H1 (cell line): ENCODE measurements at regions not wholly inside any gene's neighbourhood (a gene's known extent, or its start where the extent isn't known, plus 50 kb on each side); places are given as distances from the start of the nearest gene placed in this dataset. TPM values are rescaled to one million over a fixed set of nuclear protein-coding genes. Genes with fewer than 3 reads are reported as not detected.
A peak's percentile ranks its signal among the peaks of the same experiment; 100 is the strongest.

Experiments used
- CTCF ChIA-PET: fragments of 300-600 bp; sonication (Branson Sonifier 250); formaldehyde crosslinking; loops from one replicate; lab custom pipeline; 2021; ENCODE audit not compliant: partially characterized antibody; lab: Charles Lee
- POLR2A ChIA-PET: fragments of 300-600 bp; sonication (Branson Sonifier 250); formaldehyde crosslinking; loops from one replicate; lab custom pipeline; 2021; ENCODE audit warnings: inconsistent platforms; ENCODE audit not compliant: partially characterized antibody; lab: Charles Lee
- DNase-seq, 2 experiments: peaks; one replicate each; pipeline versions ENCODE4 v3.0.0 to v3.0.0-alpha.2; 2010 to 2022; ENCODE audit warnings: low spot score in 2 of 2, low read depth in 1 of 2, mixed read lengths in 1 of 2
- FAIRE-seq: peaks from 2 replicates; lab custom pipeline; 2011; peaks lifted over from hg19 to GRCh38; lab: Jason Lieb, UNC
- H2AFZ ChIP-seq: 2 replicates; pipeline ENCODE4 v1.8.1; 2012; ENCODE audit warnings: low read length, inconsistent platforms
- H2AK5ac ChIP-seq: 2 replicates; pipeline ENCODE4 v1.6.1; 2013; ENCODE audit warnings: low read depth, low read length
- H2BK120ac ChIP-seq: replicated peaks from 2 replicates; pipeline ENCODE3; 2013; ENCODE audit warnings: low read depth, low read length, inconsistent platforms
- H2BK12ac ChIP-seq: 2 replicates; pipeline ENCODE4 v1.6.1; 2013; ENCODE audit warnings: low read depth, low read length
- H2BK15ac ChIP-seq: 2 replicates; pipeline ENCODE4 v1.6.1; 2013; ENCODE audit warnings: low read length
- H2BK20ac ChIP-seq: 2 replicates; pipeline ENCODE4 v1.6.1; 2013; ENCODE audit warnings: low read length
- H2BK5ac ChIP-seq: 2 replicates; pipeline ENCODE4 v1.6.1; 2013; ENCODE audit warnings: low read depth, low read length
- H3K14ac ChIP-seq: 2 replicates; pipeline ENCODE4 v1.6.1; 2013; ENCODE audit warnings: inconsistent platforms; ENCODE audit not compliant: insufficient read length
- H3K18ac ChIP-seq: 2 replicates; pipeline ENCODE4 v1.6.1; 2013; ENCODE audit warnings: low read length; ENCODE audit errors: extremely low read depth
- H3K23ac ChIP-seq: 2 replicates; pipeline ENCODE4 v1.6.1; 2013; ENCODE audit warnings: inconsistent platforms; ENCODE audit not compliant: insufficient read length
- H3K23me2 ChIP-seq: 2 replicates; pipeline ENCODE4 v1.6.1; 2013; ENCODE audit warnings: low read depth, low read length
- H3K27ac ChIP-seq: 2 replicates; pipeline ENCODE4 v1.6.1; 2011; ENCODE audit warnings: low read depth, low read length, inconsistent platforms
- H3K27me3 ChIP-seq, 4 experiments: replicated peaks in 1 of 4; 1 replicate in 1 of 4; 2 replicates in 3 of 4; pipeline versions ENCODE4 v1.6.1 to v1.8.1; 2011 to 2013; ENCODE audit warnings: low read length in 3 of 4, mild to moderate bottlenecking in 3 of 4, inconsistent platforms in 2 of 4, mixed read lengths in 2 of 4, moderate library complexity in 1 of 4; ENCODE audit not compliant: control insufficient read depth in 3 of 4, insufficient read depth in 3 of 4; ENCODE audit errors: extremely low read depth in 1 of 4
- H3K36me3 ChIP-seq, 4 experiments: 2 replicates each; pipeline versions ENCODE4 v1.6.1 to v1.8.1; 2011 to 2013; ENCODE audit warnings: mild to moderate bottlenecking in 4 of 4, low read length in 3 of 4, moderate library complexity in 2 of 4, control low read depth in 1 of 4, inconsistent platforms in 1 of 4; ENCODE audit not compliant: insufficient read depth in 4 of 4, control insufficient read depth in 2 of 4
- H3K4ac ChIP-seq: replicated peaks from 2 replicates; pipeline ENCODE3; 2013; ENCODE audit warnings: low read length, low read depth, mixed read lengths, inconsistent platforms; ENCODE audit not compliant: insufficient read length
- H3K4me1 ChIP-seq, 4 experiments: replicated peaks in 1 of 4; 1 replicate in 1 of 4; 2 replicates in 3 of 4; pipeline versions ENCODE4 v1.6.1 to v1.8.1; 2011 to 2013; ENCODE audit warnings: low read length in 3 of 4, inconsistent platforms in 2 of 4, mixed read lengths in 1 of 4; ENCODE audit not compliant: insufficient read depth in 4 of 4, control insufficient read depth in 3 of 4
- H3K4me2 ChIP-seq, 2 experiments: 2 replicates each; pipeline versions ENCODE4 v1.6.1 to v1.8.1; 2011 to 2013; ENCODE audit warnings: low read depth in 2 of 2, low read length in 2 of 2, control low read depth in 1 of 2, inconsistent platforms in 1 of 2, mild to moderate bottlenecking in 1 of 2; ENCODE audit not compliant: insufficient read depth in 1 of 2
- H3K4me3 ChIP-seq, 4 experiments: fragments of 200-600, 300-600 bp in 1 of 4; sonication (generic), shearing (Covaris generic), sonication (Bioruptor Twin) in 1 of 4; 2 replicates each; pipeline versions ENCODE4 v1.5.1 to v1.8.1; 2011 to 2016; ENCODE audit warnings: low read length in 4 of 4, low read depth in 3 of 4, control low read depth in 2 of 4, inconsistent platforms in 2 of 4, mild to moderate bottlenecking in 2 of 4, mixed read lengths in 1 of 4, moderate library complexity in 1 of 4; ENCODE audit not compliant: insufficient read depth in 2 of 4; ENCODE audit errors: extremely low read depth in 1 of 4
- H3K56ac ChIP-seq: replicated peaks from 2 replicates; pipeline ENCODE3; 2013; ENCODE audit warnings: low read depth, mild to moderate bottlenecking, mixed read lengths, low read length, inconsistent platforms; ENCODE audit not compliant: insufficient read length
- H3K79me1 ChIP-seq: 2 replicates; pipeline ENCODE4 v1.6.1; 2013; ENCODE audit warnings: low read depth, low read length, control low read depth
- H3K79me2 ChIP-seq, 2 experiments: 2 replicates each; pipeline versions ENCODE4 v1.6.1 to v1.8.1; 2012 to 2013; ENCODE audit warnings: low read length in 2 of 2, mild to moderate bottlenecking in 2 of 2, inconsistent platforms in 1 of 2; ENCODE audit not compliant: insufficient read depth in 2 of 2, control insufficient read depth in 1 of 2
- H3K9ac ChIP-seq, 4 experiments: replicated peaks in 1 of 4; 1 replicate in 1 of 4; 2 replicates in 3 of 4; pipeline versions ENCODE4 v1.6.1 to v1.8.1; 2011 to 2013; ENCODE audit warnings: low read depth in 3 of 4, low read length in 3 of 4, control low read depth in 2 of 4, mild to moderate bottlenecking in 2 of 4, moderate library complexity in 2 of 4, inconsistent platforms in 1 of 4; ENCODE audit errors: extremely low read depth in 1 of 4
- H3K9me3 ChIP-seq, 2 experiments: 2 replicates each; pipeline versions ENCODE4 v1.6.1 to v1.8.1; 2012 to 2013; ENCODE audit warnings: mild to moderate bottlenecking in 2 of 2, moderate library complexity in 2 of 2, control low read depth in 1 of 2, inconsistent platforms in 1 of 2, low read depth in 1 of 2, low read length in 1 of 2, mixed read lengths in 1 of 2; ENCODE audit not compliant: insufficient read depth in 2 of 2
- H4K20me1 ChIP-seq, 2 experiments: replicated peaks in 1 of 2; 2 replicates each; pipeline versions ENCODE3 to v1.8.1; 2011 to 2013; ENCODE audit warnings: inconsistent platforms in 2 of 2, low read length in 2 of 2, mild to moderate bottlenecking in 1 of 2; ENCODE audit not compliant: insufficient read depth in 2 of 2, control insufficient read depth in 1 of 2
- H4K5ac ChIP-seq: 2 replicates; pipeline ENCODE4 v1.6.1; 2013; ENCODE audit warnings: low read length, low read depth, mixed read lengths, inconsistent platforms; ENCODE audit not compliant: insufficient read length
- H4K8ac ChIP-seq: 2 replicates; pipeline ENCODE4 v1.8.0; 2013; ENCODE audit warnings: mild to moderate bottlenecking, moderate library complexity, low read length, inconsistent platforms; ENCODE audit not compliant: insufficient read depth; ENCODE audit errors: extremely low read depth
- H4K91ac ChIP-seq: replicated peaks from 2 replicates; pipeline ENCODE3; 2013; ENCODE audit warnings: low read length, mixed read lengths, inconsistent platforms; ENCODE audit not compliant: insufficient read length
- CTBP2 ChIP-seq: IDR thresholded peaks from 2 replicates; pipeline ENCODE4 v1.7.0; 2011; ENCODE audit warnings: borderline replicate concordance, mild to moderate bottlenecking, moderate library complexity, mixed read lengths, low read length; ENCODE audit not compliant: insufficient read depth, insufficient read length
- TEAD4 ChIP-seq: IDR thresholded peaks from 2 replicates; pipeline ENCODE4 v1.6.1; 2012; ENCODE audit warnings: low read depth, low read length, inconsistent platforms, mixed read lengths
- WGBS, 2 experiments: shearing (Covaris generic) in 1 of 2; methylation state at CpG; one replicate each; pipeline versions ENCODE4 v1.1.6 to v1.1.7; 2013 to 2015; ENCODE audit warnings: low lambda C conversion rate in 2 of 2, mixed read lengths in 2 of 2, inconsistent platforms in 1 of 2, low coverage in 1 of 2, missing lambda C conversion rate in 1 of 2; ENCODE audit not compliant: insufficient replicate concordance in 2 of 2, insufficient coverage in 1 of 2, insufficient read length in 1 of 2; ENCODE audit errors: extremely low coverage in 1 of 2, missing lambda C conversion rate in 1 of 2; 5-methylcytosine and 5-hydroxymethylcytosine counted together
- small RNA-seq: library from polyadenylated mRNA; stranded (forward); fragments of <200 nt; extraction: miRNeasy Mini kit (QIAGEN cat#:217004); gene quantifications from one replicate; pipeline ENCODE3, GENCODE V24; 2013; ENCODE audit not compliant: insufficient read depth

GRCh38 chr4:103773691-103774231, 54.0 kb upstream of the TACR3 start:
- 68% methylated on average over 2 of the region's 2 CpGs; no CpG with 5 or more reads in 1 of the 2 experiments for WGBS, 2 experiments
- ChIA-PET CTCF (interaction anchor here (0.5 kb wide), 1 partner anchor 94 kb away, joined by 3 read pairs; no protein-coding TSS in a partner anchor), POLR2A (no interaction called here)
- Histone ChIP-seq H3K27me3 (no peaks in the 10 kb centered on the region; a peak in 2 of 7 replicates), H3K9ac (no peak overlapping the region), H3K56ac (no peak overlapping the region), H3K4me3 (no peak overlapping the region), H3K79me1 (no peaks in the 10 kb centered on the region), H2BK12ac (no peak overlapping the region), H3K79me2 (no peaks in the 10 kb centered on the region), H2BK5ac (no peak overlapping the region), H3K4me2 (peak overlapping the region; percentile 40 to 46; a peak in 3 of 4 replicates), H3K14ac (no peak overlapping the region), H4K8ac (no peak overlapping the region), H3K27ac (no peak overlapping the region), H2BK120ac (no peak overlapping the region), H3K23me2 (no peaks in the 10 kb centered on the region), H3K4ac (no peak overlapping the region), H2AFZ (no peak overlapping the region), H3K4me1 (peaks cover 0 to 8% (median 5%) of the 10 kb centered on the region in 4 experiments; a peak in 2 of 7 replicates), H2AK5ac (no peak overlapping the region), H4K91ac (no peak overlapping the region), H4K20me1 (no peaks in the 10 kb centered on the region), H3K9me3 (no peaks in the 10 kb centered on the region), H2BK20ac (no peak overlapping the region), H3K23ac (no peak overlapping the region), H4K5ac (no peak overlapping the region), H3K18ac (no peak overlapping the region), H2BK15ac (no peak overlapping the region), H3K36me3 (no peaks in the 10 kb centered on the region)
- DNase-seq, result no peak
- TF ChIP-seq CTBP2 (no peak), TEAD4 (peak; percentile 33; the same call in 1 of the 2 replicates)
- no peak for FAIRE-seq

Small RNA genes in the stretch of these regions (small RNA-seq; reads per million reads assigned to genes)
- gene RNU6-635P, result not detected
